Muscle layer of colon (tissue), 2 donors: ENCODE measurements at regions not wholly inside any gene's neighbourhood (a gene's known extent, or its start where the extent isn't known, plus 50 kb on each side); places are given as distances from the start of the nearest gene placed in this dataset.

Source experiments
- H3K27ac ChIP-seq: one replicate; pipeline ENCODE4 v1.7.0; 2013; ENCODE audit warnings: low read depth, mild to moderate bottlenecking, low read length, moderate library complexity
- H3K27me3 ChIP-seq, 2 donors: one replicate each; pipeline ENCODE4 v1.7.0; 2013; ENCODE audit warnings: low read length in 2 of 2, mild to moderate bottlenecking in 2 of 2; ENCODE audit not compliant: insufficient read depth in 2 of 2, control insufficient read depth in 1 of 2
- H3K36me3 ChIP-seq: one replicate; pipeline ENCODE4 v1.7.0; 2013; ENCODE audit warnings: mild to moderate bottlenecking, low read length; ENCODE audit not compliant: insufficient read depth
- H3K4me1 ChIP-seq: one replicate; pipeline ENCODE4 v1.7.0; 2013; ENCODE audit warnings: mild to moderate bottlenecking, low read length; ENCODE audit not compliant: insufficient read depth
- H3K4me3 ChIP-seq, 2 donors: one replicate each; pipeline ENCODE4 v1.7.0; 2013; ENCODE audit warnings: low read length in 2 of 2, low read depth in 1 of 2, mild to moderate bottlenecking in 1 of 2, moderate library complexity in 1 of 2
- H3K9ac ChIP-seq: one replicate; pipeline ENCODE4 v1.7.0; 2013; ENCODE audit warnings: low read length
- H3K9me3 ChIP-seq: one replicate; pipeline ENCODE4 v1.7.0; 2013; ENCODE audit warnings: mild to moderate bottlenecking, low read length
- donor health status: abdominal sarcoma.
- donor health status: Adenocarcinoma of cecum.

- H3K36me3 ChIP-seq: no peaks in the 10 kb centered on the region
- H3K9ac ChIP-seq: no peak overlapping the region
- H3K27me3 ChIP-seq: no peaks in the 10 kb centered on the region
- no peak overlapping the region for H3K27ac ChIP-seq
- H3K9me3 ChIP-seq: no peaks in the 10 kb centered on the region
- H3K4me3 ChIP-seq: no peak overlapping the region
- H3K4me1 ChIP-seq: no peaks in the 10 kb centered on the region
Measured at GRCh38 chr6:137369136-137369535, 125.1 kb downstream of the OLIG3 start.

DNA sequence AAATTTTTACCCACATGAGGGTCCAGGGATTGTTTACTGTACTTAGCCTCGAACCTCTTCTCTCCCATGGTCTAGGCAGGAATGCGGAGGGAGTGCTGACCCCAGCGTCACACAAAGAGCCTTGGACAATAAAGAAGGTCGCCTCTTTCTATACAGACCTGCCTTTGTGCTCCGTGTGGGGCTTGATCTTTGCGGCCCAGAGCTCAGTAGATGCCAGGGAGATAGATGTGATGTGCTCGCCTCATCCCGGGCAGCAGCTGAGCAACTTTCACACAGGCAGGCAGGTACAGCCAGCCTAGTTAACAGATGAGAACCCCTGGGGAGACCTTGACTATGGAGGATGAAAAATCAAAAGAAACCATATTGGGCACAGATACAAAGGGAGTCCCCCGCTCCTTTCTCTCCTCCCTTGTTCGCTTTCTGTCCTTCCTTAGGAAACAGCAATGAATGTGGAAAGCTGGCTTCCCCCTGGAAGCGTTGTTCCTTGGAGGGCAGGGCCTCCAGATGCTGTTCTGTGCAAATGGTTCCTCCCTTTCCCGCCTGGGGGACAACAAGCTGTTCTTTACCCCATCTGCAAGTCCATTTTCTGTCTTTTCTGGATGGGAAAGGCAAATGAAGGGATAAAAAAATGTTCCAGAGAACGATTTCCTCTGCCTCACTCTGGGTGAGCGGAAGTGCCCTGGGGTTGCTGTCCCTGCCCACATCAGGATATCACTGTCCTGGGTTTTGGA is 128.3 kb downstream of the OLIG3 start:
- H3K9me3 ChIP-seq: no peaks in the 10 kb centered on the region
- no peak overlapping the region for H3K27ac ChIP-seq
- no peaks in the 10 kb centered on the region for H3K4me1 ChIP-seq
- no peaks in the 10 kb centered on the region for H3K27me3 ChIP-seq
- H3K36me3 ChIP-seq: no peaks in the 10 kb centered on the region
- no peak overlapping the region for H3K4me3 ChIP-seq
- H3K9ac ChIP-seq: no peak overlapping the region

- Histone ChIP-seq H3K36me3 (no peaks in the 10 kb centered on the region), H3K27ac (no peak overlapping the region), H3K4me3 (no peak overlapping the region), H3K9me3 (no peaks in the 10 kb centered on the region), H3K4me1 (no peaks in the 10 kb centered on the region), H3K27me3 (no peaks in the 10 kb centered on the region), H3K9ac (no peak overlapping the region)
Measured at GRCh38 chr6:137363805-137364138, 130.4 kb downstream of the OLIG3 start.

DNA sequence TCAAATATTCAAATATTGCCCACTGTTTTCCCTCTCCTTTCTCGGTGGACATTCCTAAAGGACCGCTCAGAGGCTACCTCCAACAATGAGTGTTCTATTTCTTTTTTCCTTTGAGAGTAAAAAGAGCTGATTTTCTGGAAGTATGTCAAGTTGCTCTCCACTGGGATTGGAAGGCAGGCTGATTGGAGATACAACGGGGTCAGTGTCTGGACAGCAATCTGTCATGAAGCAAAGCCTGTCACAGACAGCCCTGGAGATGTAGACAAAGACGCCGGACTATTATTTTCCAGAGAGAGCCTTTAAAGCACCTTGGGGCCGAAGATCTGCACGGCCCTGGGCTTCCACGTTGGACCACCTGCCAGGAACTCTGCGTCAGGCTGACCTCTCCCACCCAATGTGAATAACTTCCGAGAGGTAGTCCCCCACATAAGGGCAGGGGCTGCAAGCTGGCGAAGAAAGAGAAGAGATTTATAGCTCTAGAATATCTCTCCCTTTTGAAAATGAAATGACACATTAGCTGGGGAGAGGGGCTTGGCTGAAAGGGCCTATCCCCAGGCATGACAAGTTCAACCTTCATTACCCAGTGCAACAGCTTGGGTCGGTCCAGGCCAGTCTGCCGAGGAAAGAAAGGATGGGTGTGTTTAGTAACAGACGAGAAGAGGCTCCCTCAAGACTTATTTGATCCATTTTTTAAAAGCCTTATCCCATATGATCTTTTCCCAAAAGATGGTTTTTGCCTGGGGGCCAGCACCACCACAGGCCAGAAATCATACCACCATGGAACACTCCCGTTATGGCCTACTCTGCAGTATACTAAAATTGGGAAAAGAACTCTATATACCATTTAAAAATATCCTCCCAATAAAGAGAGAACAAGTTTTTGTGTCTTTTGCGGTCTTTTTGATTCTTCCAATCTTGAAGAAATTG is 131.1 kb downstream of the OLIG3 start:
- Histone ChIP-seq H3K4me3 (no peak overlapping the region), H3K9ac (no peak overlapping the region), H3K36me3 (no peaks in the 10 kb centered on the region), H3K27me3 (no peaks in the 10 kb centered on the region), H3K9me3 (no peaks in the 10 kb centered on the region), H3K4me1 (no peaks in the 10 kb centered on the region), H3K27ac (no peak overlapping the region)

DNA sequence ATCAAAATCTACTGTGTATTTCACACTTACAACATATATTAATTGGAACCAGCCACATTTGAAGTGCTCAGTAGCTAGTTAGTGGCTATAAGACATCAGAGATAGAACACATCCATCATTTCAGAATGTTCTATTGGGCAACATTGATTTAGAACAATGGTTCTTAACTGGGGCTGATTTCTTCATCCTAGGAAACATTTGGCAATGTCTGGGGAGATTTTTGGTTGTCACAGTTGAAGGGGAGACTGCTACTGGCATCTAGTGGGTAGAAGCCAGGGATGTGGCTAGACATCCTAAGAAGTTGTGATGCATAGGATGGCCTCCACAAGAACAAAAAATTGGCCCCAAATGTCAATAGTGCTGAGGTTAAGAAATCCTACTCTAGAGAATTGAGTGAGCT is 132.5 kb downstream of the OLIG3 start:
- H3K4me1 ChIP-seq: no peaks in the 10 kb centered on the region
- H3K27ac ChIP-seq: no peak overlapping the region
- H3K27me3 ChIP-seq: no peaks in the 10 kb centered on the region
- H3K36me3 ChIP-seq: no peaks in the 10 kb centered on the region
- no peak overlapping the region for H3K9ac ChIP-seq
- no peaks in the 10 kb centered on the region for H3K9me3 ChIP-seq
- H3K4me3 ChIP-seq: no peak overlapping the region

DNA sequence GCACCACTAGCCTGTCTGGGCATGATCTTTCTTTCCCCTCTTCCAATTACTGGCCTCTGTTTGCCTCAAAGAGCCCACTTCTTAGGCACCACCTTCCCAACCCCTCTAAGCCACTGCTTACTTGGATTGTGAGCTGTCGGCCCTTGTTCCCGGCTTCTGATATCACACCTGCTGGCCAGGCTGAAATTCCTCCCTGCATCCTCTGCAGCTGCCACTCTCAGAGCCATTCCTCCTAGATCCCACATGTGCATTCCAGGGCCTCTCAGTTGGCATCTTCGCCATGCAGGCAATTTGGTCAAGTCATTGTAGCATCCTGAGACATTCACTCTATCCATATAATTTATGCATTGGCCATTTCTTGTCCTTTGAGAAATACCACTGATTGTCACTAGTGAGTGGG is 135.9 kb downstream of the OLIG3 start:
- Histone ChIP-seq H3K27me3 (no peaks in the 10 kb centered on the region), H3K27ac (no peak overlapping the region), H3K36me3 (no peaks in the 10 kb centered on the region), H3K4me1 (no peaks in the 10 kb centered on the region), H3K4me3 (no peak overlapping the region), H3K9me3 (no peaks in the 10 kb centered on the region), H3K9ac (no peak overlapping the region)

DNA sequence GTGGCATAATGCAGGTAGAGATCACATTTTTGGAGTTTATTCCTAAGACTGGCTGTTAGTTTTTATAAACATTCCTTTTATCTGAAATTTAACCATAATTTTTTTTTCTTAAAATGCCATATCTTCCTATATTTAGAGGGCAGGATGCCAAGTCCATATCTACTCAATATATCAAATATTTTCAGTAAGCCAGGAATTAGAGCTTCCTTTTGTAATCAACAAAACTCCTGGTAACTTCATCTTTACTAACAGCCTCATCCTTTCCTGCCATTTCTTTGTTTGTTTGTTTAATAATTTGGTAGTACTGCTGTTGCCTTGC is 136.3 kb downstream of the OLIG3 start:
- Histone ChIP-seq H3K27ac (no peak overlapping the region), H3K9ac (no peak overlapping the region), H3K36me3 (no peaks in the 10 kb centered on the region), H3K4me3 (no peak overlapping the region), H3K4me1 (no peaks in the 10 kb centered on the region), H3K9me3 (no peaks in the 10 kb centered on the region), H3K27me3 (no peaks in the 10 kb centered on the region)

DNA sequence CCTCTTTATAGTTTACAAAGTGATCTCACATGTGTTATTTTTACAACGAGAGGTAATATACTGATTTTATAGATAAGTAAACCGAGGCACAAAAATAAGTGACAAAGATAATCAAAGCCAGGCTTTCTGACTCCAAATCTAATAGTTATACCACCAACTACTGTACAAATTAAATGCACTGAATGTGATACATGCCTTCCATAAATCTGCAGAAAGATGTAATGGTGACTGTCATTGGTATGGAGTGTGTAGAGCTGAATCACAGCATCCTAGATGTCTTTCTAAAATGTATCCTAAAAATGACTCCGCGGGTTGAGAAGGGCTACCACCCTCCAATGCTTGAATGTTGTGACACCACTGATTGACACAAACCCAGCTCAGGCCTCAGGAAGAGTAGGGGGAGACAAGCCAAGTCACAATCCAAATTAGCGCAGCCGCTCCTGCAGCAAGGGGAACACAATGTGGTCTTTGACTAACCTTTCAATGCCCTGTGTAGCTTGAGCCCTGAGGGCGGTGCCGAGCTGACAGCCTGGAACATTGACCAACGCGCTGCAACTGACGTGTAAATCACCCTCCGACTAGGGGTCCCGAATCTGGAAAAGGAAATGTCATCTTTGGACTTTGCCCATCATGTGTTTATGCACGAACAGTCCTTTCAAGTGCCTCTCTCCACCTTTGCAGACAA is 136.8 kb downstream of the OLIG3 start:
- no peak overlapping the region for H3K4me3 ChIP-seq
- H3K9ac ChIP-seq: no peak overlapping the region

GRCh38 chr6:137353842-137354397 is 134.7 kb upstream of the IFNGR1 start:
- Histone ChIP-seq H3K4me1 (no peaks in the 10 kb centered on the region), H3K9me3 (no peaks in the 10 kb centered on the region), H3K4me3 (no peak overlapping the region), H3K36me3 (no peaks in the 10 kb centered on the region), H3K27me3 (no peaks in the 10 kb centered on the region), H3K27ac (no peak overlapping the region), H3K9ac (no peak overlapping the region)

More for the DNA sequence above, 136.8 kb downstream of the OLIG3 start:
- Histone ChIP-seq H3K27ac (no peak overlapping the region), H3K9me3 (no peaks in the 10 kb centered on the region), H3K36me3 (no peaks in the 10 kb centered on the region), H3K4me1 (no peaks in the 10 kb centered on the region), H3K27me3 (no peaks in the 10 kb centered on the region)

DNA sequence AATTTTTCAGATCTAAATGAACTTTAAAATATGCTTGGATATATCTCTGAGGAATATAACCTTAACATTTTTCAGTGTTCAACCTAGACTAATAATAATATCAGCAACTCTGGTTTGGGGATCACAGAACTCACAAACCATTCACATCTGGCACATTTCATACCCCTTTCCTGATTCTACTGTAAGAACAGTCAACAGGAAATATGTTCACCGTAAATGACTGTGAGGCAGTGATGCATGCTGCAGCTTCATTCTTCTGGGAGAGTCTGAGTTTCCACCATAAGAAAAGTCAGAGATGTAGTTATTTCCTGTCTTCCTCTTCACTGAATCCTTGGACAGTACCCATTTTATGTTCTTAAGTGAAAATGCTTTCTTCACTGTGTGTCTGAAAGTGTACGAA is 134.2 kb upstream of the IFNGR1 start:
- Histone ChIP-seq H3K36me3 (no peaks in the 10 kb centered on the region), H3K9me3 (no peaks in the 10 kb centered on the region), H3K4me3 (no peak overlapping the region), H3K9ac (no peak overlapping the region), H3K4me1 (no peaks in the 10 kb centered on the region), H3K27ac (no peak overlapping the region), H3K27me3 (no peaks in the 10 kb centered on the region)

- no peaks in the 10 kb centered on the region for H3K4me1 ChIP-seq
- no peak overlapping the region for H3K27ac ChIP-seq
- H3K9ac ChIP-seq: no peak overlapping the region
- H3K27me3 ChIP-seq: no peaks in the 10 kb centered on the region
- no peaks in the 10 kb centered on the region for H3K36me3 ChIP-seq
- H3K9me3 ChIP-seq: no peaks in the 10 kb centered on the region
- no peak overlapping the region for H3K4me3 ChIP-seq
Measured at GRCh38 chr6:137352859-137353258, 133.7 kb upstream of the IFNGR1 start.
